ENCODE measurements at regions not wholly inside any gene's neighbourhood (a gene's known extent, or its start where the extent isn't known, plus 50 kb on each side); places are given as distances from the start of the nearest gene placed in this dataset.

DNA sequence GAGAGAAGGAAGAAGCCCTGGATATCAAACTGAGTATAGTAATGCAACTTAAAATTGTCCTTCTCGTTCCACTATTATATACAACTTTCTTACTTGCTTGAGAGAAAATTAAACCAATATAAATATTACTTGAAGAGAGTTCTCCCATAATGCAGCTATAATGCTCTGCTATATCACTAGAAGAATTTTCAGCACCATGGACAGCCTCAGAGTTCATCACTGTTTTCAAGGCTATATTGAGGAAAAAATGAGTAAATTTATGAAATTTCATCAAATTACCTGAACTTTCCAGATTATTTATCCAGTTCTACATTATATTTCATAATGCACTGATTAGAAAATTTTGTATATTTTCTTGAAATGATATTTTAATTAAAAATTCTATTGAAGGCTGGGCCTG is 1053.5 kb upstream of the FAM98A start:
- Histone ChIP-seq H3K4me3 (ENCODE audit: low read length, poor library complexity, severe bottlenecking) (no peak overlapping the region), H3K9me3 (ENCODE audit: insufficient read depth, low read depth, low read length) (no peaks in the 10 kb centered on the region), H3K36me3 (ENCODE audit: insufficient read depth, low read length) (no peaks in the 10 kb centered on the region), H2AFZ (ENCODE audit: low read length) (no peak overlapping the region), H3K79me2 (ENCODE audit: insufficient read depth, low read length) (no peaks in the 10 kb centered on the region), H3K9me2 (replicated peaks; ENCODE audit: low read depth, low read length) (no peaks in the 10 kb centered on the region), H4K20me1 (ENCODE audit: insufficient read depth, low read length, poor library complexity, severe bottlenecking) (no peaks in the 10 kb centered on the region), H3K4me1 (ENCODE audit: insufficient read depth, low read length, poor library complexity, severe bottlenecking) (no peaks in the 10 kb centered on the region), H3K9ac (ENCODE audit: low read depth, low read length, poor library complexity, severe bottlenecking) (no peak overlapping the region), H3F3A (ENCODE audit: low read depth) (no peaks in the 10 kb centered on the region), H3K4me2 (ENCODE audit: low read depth, low read length, poor library complexity, severe bottlenecking) (no peak overlapping the region), H3K27me3 (ENCODE audit: insufficient read depth, low read length, poor library complexity, severe bottlenecking) (no peaks in the 10 kb centered on the region)
- TF ChIP-seq EZH2phosphoT487 (IDR thresholded peaks at IDR 0.05; ENCODE audit: borderline replicate concordance), result no peak
- TF ChIP-seq, protein P1, sequence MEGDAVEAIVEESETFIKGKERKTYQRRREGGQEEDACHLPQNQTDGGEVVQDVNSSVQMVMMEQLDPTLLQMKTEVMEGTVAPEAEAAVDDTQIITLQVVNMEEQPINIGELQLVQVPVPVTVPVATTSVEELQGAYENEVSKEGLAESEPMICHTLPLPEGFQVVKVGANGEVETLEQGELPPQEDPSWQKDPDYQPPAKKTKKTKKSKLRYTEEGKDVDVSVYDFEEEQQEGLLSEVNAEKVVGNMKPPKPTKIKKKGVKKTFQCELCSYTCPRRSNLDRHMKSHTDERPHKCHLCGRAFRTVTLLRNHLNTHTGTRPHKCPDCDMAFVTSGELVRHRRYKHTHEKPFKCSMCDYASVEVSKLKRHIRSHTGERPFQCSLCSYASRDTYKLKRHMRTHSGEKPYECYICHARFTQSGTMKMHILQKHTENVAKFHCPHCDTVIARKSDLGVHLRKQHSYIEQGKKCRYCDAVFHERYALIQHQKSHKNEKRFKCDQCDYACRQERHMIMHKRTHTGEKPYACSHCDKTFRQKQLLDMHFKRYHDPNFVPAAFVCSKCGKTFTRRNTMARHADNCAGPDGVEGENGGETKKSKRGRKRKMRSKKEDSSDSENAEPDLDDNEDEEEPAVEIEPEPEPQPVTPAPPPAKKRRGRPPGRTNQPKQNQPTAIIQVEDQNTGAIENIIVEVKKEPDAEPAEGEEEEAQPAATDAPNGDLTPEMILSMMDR (conservative IDR thresholded peaks at IDR 0.05; ENCODE audit: low read length), result no peak

GRCh38 chr2:34646901-34647300 is 1047.8 kb upstream of the FAM98A start:
- H3K4me3 ChIP-seq (ENCODE audit: low read length, poor library complexity, severe bottlenecking), result no peak overlapping the region

DNA sequence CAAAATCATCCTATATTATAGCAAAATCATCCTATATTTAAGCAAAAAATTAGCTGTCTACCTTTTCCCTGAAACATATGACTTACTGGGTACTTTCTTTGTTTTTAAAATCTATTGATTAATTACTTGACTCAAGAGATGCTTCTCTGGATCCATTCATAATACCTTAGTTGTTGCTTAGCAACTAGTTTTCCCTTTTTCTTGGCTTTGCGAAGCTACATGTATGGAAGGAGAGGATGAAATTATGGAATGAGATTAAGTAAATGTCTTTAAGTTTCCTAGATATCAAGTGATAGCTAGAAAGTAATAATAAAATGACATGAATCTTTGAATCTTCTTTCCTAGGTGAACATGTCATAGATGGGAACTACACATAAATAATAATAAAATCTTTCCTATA is 1033.2 kb upstream of the FAM98A start:
- no peaks in the 10 kb centered on the region for H3K36me3 ChIP-seq (ENCODE audit: insufficient read depth, low read length)
- H3F3A ChIP-seq (ENCODE audit: low read depth), result no peaks in the 10 kb centered on the region
- no peaks in the 10 kb centered on the region for H3K9me3 ChIP-seq (ENCODE audit: insufficient read depth, low read depth, low read length)
- no peak overlapping the region for H3K9ac ChIP-seq (ENCODE audit: low read depth, low read length, poor library complexity, severe bottlenecking)
- H3K79me2 ChIP-seq (ENCODE audit: insufficient read depth, low read length), result no peaks in the 10 kb centered on the region
- no peaks in the 10 kb centered on the region for H4K20me1 ChIP-seq (ENCODE audit: insufficient read depth, low read length, poor library complexity, severe bottlenecking)
- H3K4me3 ChIP-seq (ENCODE audit: low read length, poor library complexity, severe bottlenecking), result no peak overlapping the region
- no peak overlapping the region for H2AFZ ChIP-seq (ENCODE audit: low read length)
- no peaks in the 10 kb centered on the region for H3K4me1 ChIP-seq (ENCODE audit: insufficient read depth, low read length, poor library complexity, severe bottlenecking)
- no peak for TF ChIP-seq EZH2phosphoT487 (IDR thresholded peaks at IDR 0.05; ENCODE audit: borderline replicate concordance)
- TF ChIP-seq, protein P1 (conservative IDR thresholded peaks at IDR 0.05; ENCODE audit: low read length), result no peak
- no peaks in the 10 kb centered on the region for H3K9me2 ChIP-seq (replicated peaks; ENCODE audit: low read depth, low read length)
- no peaks in the 10 kb centered on the region for H3K27me3 ChIP-seq (ENCODE audit: insufficient read depth, low read length, poor library complexity, severe bottlenecking)
- H3K4me2 ChIP-seq (ENCODE audit: low read depth, low read length, poor library complexity, severe bottlenecking), result no peak overlapping the region

More at GRCh38 chr2:34646901-34647300, 1047.8 kb upstream of the FAM98A start:
- no peak overlapping the region for H3K9ac ChIP-seq (ENCODE audit: low read depth, low read length, poor library complexity, severe bottlenecking)
- no peaks in the 10 kb centered on the region for H3F3A ChIP-seq (ENCODE audit: low read depth)
- no peaks in the 10 kb centered on the region for H3K79me2 ChIP-seq (ENCODE audit: insufficient read depth, low read length)
- H3K4me2 ChIP-seq (ENCODE audit: low read depth, low read length, poor library complexity, severe bottlenecking), result no peak overlapping the region
- no peaks in the 10 kb centered on the region for H4K20me1 ChIP-seq (ENCODE audit: insufficient read depth, low read length, poor library complexity, severe bottlenecking)
- H3K27me3 ChIP-seq (ENCODE audit: insufficient read depth, low read length, poor library complexity, severe bottlenecking), result no peaks in the 10 kb centered on the region
- H3K9me2 ChIP-seq (replicated peaks; ENCODE audit: low read depth, low read length), result no peaks in the 10 kb centered on the region
- no peaks in the 10 kb centered on the region for H3K9me3 ChIP-seq (ENCODE audit: insufficient read depth, low read depth, low read length)
- no peak overlapping the region for H2AFZ ChIP-seq (ENCODE audit: low read length)
- no peak for TF ChIP-seq EZH2phosphoT487 (IDR thresholded peaks at IDR 0.05; ENCODE audit: borderline replicate concordance)
- TF ChIP-seq, protein P1 (conservative IDR thresholded peaks at IDR 0.05; ENCODE audit: low read length), result no peak
- H3K36me3 ChIP-seq (ENCODE audit: insufficient read depth, low read length), result no peaks in the 10 kb centered on the region
- H3K4me1 ChIP-seq (ENCODE audit: insufficient read depth, low read length, poor library complexity, severe bottlenecking), result no peaks in the 10 kb centered on the region
